Activated T-cell treated with anti-CD3 and anti-CD28 coated beads, Interleukin-2, amount 50 U/mL, for 72 hours (primary cell): ENCODE measurements at regions not wholly inside any gene's neighbourhood (a gene's known extent, or its start where the extent isn't known, plus 50 kb on each side); places are given as distances from the start of the nearest gene placed in this dataset.
A peak's percentile ranks its signal among the peaks of the same experiment; 100 is the strongest.

ENCODE experiments used
- ATAC-seq, 2 donors: fragments of 150-1000 bp; cut with Tn5 transposase; replicated peaks in 1 of 2; 2 replicates each; pipeline ENCODE4 v1.10.0; 2021; ENCODE audit warnings: moderate library complexity in 2 of 2, mild to moderate bottlenecking in 1 of 2
- DNase-seq, 2 donors: peaks; one replicate each; pipeline ENCODE4 v3.0.0; 2021 to 2022; ENCODE audit warnings: mixed read lengths in 1 of 2
- H3K27ac Mint-ChIP-seq: one replicate; pipeline ENCODE4 v1.8.0; 2022; ENCODE audit warnings: mild to moderate bottlenecking, moderate library complexity, mixed read lengths
- H3K27me3 Mint-ChIP-seq: one replicate; pipeline ENCODE4 v1.8.0; 2022; ENCODE audit warnings: low read depth, mixed read lengths
- H3K36me3 Mint-ChIP-seq, 2 donors: one replicate each; pipeline ENCODE4 v1.8.0; 2022; ENCODE audit warnings: mixed read lengths in 2 of 2, mild to moderate bottlenecking in 1 of 2; ENCODE audit not compliant: insufficient read depth in 2 of 2
- H3K4me1 Mint-ChIP-seq: one replicate; pipeline ENCODE4 v1.8.0; 2022; ENCODE audit warnings: low read depth, mixed read lengths
- H3K4me3 Mint-ChIP-seq, 2 donors: one replicate each; pipeline ENCODE4 v1.8.0; 2022; ENCODE audit warnings: mild to moderate bottlenecking in 2 of 2, mixed read lengths in 2 of 2, moderate library complexity in 2 of 2
- H3K9me3 Mint-ChIP-seq, 2 donors: one replicate each; pipeline ENCODE4 v1.8.0; 2022; ENCODE audit warnings: mixed read lengths in 2 of 2

DNA sequence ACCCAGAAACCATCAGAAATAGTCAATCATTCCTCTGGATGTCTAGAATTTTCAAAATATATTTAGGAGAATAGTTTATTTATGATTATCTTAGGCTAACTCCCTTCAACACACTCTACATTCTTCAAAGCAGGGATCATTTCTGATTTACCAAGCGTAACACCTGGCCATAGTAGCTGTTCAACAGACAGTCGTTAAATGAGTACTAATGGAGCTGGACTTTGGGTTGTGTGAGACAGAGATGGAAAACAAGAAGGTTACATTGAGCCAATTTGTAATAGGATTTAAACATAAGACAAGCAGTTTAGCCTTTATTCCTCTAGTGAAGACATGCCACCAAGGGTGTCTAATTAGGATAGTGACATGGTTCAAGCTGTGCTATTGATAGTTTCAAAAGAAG lies 129.2 kb upstream of the ANO3 start:
- no peak for DNase-seq
- H3K9me3 Mint-ChIP-seq, result peaks cover 1 to 3% of the 10 kb centered on the region in 2 donors

GRCh38 chr11:26204101-26204500 lies 127.8 kb upstream of the ANO3 start:
- no peak overlapping the region for H3K27ac Mint-ChIP-seq
- DNase-seq (no peak), ATAC-seq (no peak)
- no peaks in the 10 kb centered on the region for H3K36me3 Mint-ChIP-seq
- peaks cover 0 to 2% of the 10 kb centered on the region in 2 donors for H3K9me3 Mint-ChIP-seq
- H3K27me3 Mint-ChIP-seq, result no peaks in the 10 kb centered on the region
- no peak overlapping the region for H3K4me3 Mint-ChIP-seq
- no peaks in the 10 kb centered on the region for H3K4me1 Mint-ChIP-seq

More for the DNA sequence above, 129.2 kb upstream of the ANO3 start:
- H3K27me3 Mint-ChIP-seq, result no peaks in the 10 kb centered on the region
- H3K4me3 Mint-ChIP-seq, result no peak overlapping the region
- no peaks in the 10 kb centered on the region for H3K36me3 Mint-ChIP-seq
- no peak overlapping the region for H3K27ac Mint-ChIP-seq
- no peaks in the 10 kb centered on the region for H3K4me1 Mint-ChIP-seq
- ATAC-seq, result no peak

DNA sequence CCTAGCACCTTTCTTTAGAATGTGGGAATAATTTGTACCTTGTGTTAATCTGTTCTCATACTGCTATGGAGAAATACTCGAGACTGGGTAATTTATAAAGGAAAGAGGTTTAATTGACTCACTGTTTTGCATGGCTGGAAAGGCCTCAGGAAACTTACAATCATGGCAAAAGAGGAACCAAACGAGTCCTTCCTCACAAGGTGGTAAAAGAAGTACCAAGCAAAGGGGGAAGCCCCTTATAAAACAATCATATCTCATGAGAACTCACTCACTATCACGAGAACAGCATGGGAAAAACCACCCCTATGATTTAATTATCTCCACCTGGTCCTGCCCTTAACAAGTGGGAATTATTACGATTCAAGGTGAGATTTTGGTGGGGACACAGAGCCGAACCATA lies 127.1 kb upstream of the ANO3 start:
- Mint-ChIP-seq H3K9me3 (peaks cover 0 to 2% of the 10 kb centered on the region in 2 donors), H3K36me3 (no peaks in the 10 kb centered on the region), H3K4me3 (no peak overlapping the region), H3K4me1 (no peaks in the 10 kb centered on the region), H3K27me3 (no peaks in the 10 kb centered on the region), H3K27ac (no peak overlapping the region)
- no peak for DNase-seq
- no peak for ATAC-seq

DNA sequence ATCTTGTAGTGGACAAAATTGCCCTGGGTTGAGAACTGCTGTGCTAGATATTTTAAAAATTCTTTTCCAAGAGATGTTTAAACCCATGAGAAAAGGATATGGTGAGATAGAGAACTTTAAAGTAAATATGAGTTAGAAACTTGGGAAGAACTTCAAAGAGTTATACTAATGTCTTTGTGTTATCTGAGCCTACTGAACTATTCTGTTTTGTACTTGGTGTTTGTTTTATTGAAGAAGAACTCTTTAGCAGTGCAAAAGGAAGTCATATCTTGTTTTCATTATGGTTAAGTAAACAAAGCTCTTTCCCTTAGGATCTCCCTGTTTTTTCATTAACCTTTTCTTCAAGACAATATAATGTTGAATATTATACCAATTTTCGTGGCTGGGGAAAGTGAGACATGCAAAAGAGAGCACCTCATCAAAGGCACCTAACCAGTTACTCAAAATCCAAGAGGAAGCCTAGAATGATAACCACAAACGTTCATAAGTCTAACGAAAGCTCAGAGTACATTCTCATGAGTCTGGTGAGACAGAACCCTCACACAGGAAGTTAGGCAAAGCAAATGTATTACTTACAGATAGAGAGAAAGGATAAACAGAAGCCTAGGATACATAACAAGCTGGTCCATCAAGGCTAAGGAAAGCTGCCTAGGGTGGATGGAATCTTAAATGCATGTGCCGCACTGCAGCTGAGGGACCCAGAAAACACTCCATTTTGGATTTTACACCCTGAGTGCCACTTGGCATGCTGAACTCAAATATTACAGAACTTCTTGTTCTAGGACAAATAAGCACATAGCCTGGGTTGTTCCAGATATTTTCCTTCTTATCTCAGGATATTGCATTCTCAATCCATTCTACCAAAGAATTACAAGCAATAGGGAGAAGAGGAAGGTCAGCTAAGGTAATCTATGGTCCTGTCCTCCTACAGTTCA lies 112.5 kb upstream of the ANO3 start:
- no peaks in the 10 kb centered on the region for H3K4me1 Mint-ChIP-seq
- no peak overlapping the region for H3K4me3 Mint-ChIP-seq

GRCh38 chr11:26225646-26226045 lies 106.3 kb upstream of the ANO3 start:
- ATAC-seq, result no peak
- no peaks in the 10 kb centered on the region for H3K36me3 Mint-ChIP-seq
- no peak for DNase-seq
- H3K9me3 Mint-ChIP-seq, result peaks cover 2 to 7% of the 10 kb centered on the region in 2 donors
- no peak overlapping the region for H3K4me3 Mint-ChIP-seq
- no peak overlapping the region for H3K27ac Mint-ChIP-seq
- no peaks in the 10 kb centered on the region for H3K4me1 Mint-ChIP-seq
- H3K27me3 Mint-ChIP-seq, result no peaks in the 10 kb centered on the region

More for the DNA sequence above, 112.5 kb upstream of the ANO3 start:
- DNase-seq (no peak), ATAC-seq (no peak)
- H3K9me3 Mint-ChIP-seq, result peaks cover 0 to 9% of the 10 kb centered on the region in 2 donors
- H3K27me3 Mint-ChIP-seq, result no peaks in the 10 kb centered on the region
- no peaks in the 10 kb centered on the region for H3K36me3 Mint-ChIP-seq
- H3K27ac Mint-ChIP-seq, result no peak overlapping the region

DNA sequence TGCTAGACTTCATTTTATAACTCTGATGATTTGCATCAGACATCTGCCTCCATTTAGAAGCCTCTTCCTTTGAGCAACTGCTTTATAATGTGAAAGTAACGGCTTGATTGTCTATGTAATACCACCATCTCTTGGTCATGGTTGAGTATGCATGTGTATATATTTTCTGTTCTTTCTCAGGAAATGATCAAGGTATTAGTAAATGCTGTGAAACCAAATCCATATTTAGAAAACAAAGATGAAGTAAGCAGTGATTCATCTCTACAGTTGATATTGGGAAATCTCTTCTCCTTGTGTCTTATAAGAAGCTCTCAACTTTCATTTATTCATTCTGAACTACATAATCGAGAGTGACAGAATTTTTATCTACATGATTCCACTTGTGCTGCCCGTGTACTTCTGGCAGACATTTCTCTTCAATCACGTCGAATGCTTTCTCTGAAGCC lies 104.6 kb upstream of the ANO3 start:
- Mint-ChIP-seq H3K27me3 (no peaks in the 10 kb centered on the region), H3K27ac (no peak overlapping the region), H3K4me3 (no peak overlapping the region), H3K36me3 (no peaks in the 10 kb centered on the region), H3K9me3 (peaks cover 3 to 4% of the 10 kb centered on the region in 2 donors), H3K4me1 (no peaks in the 10 kb centered on the region)
- ATAC-seq (peak in 1 of 2 donors; percentile 19), DNase-seq (no peak)

- no peaks in the 10 kb centered on the region for H3K27me3 Mint-ChIP-seq
- peaks cover 3 to 4% of the 10 kb centered on the region in 2 donors for H3K9me3 Mint-ChIP-seq
- no peak overlapping the region for H3K4me3 Mint-ChIP-seq
- DNase-seq (no peak), ATAC-seq (no peak)
- no peaks in the 10 kb centered on the region for H3K36me3 Mint-ChIP-seq
- no peaks in the 10 kb centered on the region for H3K4me1 Mint-ChIP-seq
- no peak overlapping the region for H3K27ac Mint-ChIP-seq
These were observed 103.9 kb upstream of the ANO3 start for GRCh38 chr11:26227883-26228502.

GRCh38 chr11:26228778-26229177 lies 103.2 kb upstream of the ANO3 start:
- peaks cover 3 to 4% of the 10 kb centered on the region in 2 donors for H3K9me3 Mint-ChIP-seq
- no peak overlapping the region for H3K4me3 Mint-ChIP-seq
- no peak overlapping the region for H3K27ac Mint-ChIP-seq
- ATAC-seq (no peak), DNase-seq (no peak)
- H3K4me1 Mint-ChIP-seq, result no peaks in the 10 kb centered on the region
- no peaks in the 10 kb centered on the region for H3K27me3 Mint-ChIP-seq
- H3K36me3 Mint-ChIP-seq, result no peaks in the 10 kb centered on the region

- Mint-ChIP-seq H3K36me3 (no peaks in the 10 kb centered on the region), H3K4me1 (no peaks in the 10 kb centered on the region), H3K9me3 (peaks cover 3 to 4% of the 10 kb centered on the region in 2 donors), H3K27ac (no peak overlapping the region), H3K27me3 (no peaks in the 10 kb centered on the region), H3K4me3 (no peak overlapping the region)
- DNase-seq, result no peak
- no peak for ATAC-seq
These were observed 102.7 kb upstream of the ANO3 start for GRCh38 chr11:26229257-26229656.

GRCh38 chr11:26229981-26230380 lies 101.9 kb upstream of the ANO3 start:
- Mint-ChIP-seq H3K4me1 (no peaks in the 10 kb centered on the region), H3K27ac (no peak overlapping the region), H3K27me3 (no peaks in the 10 kb centered on the region), H3K9me3 (peaks cover 5% of the 10 kb centered on the region in 2 donors), H3K36me3 (no peaks in the 10 kb centered on the region), H3K4me3 (no peak overlapping the region)
- DNase-seq (no peak), ATAC-seq (no peak)

DNA sequence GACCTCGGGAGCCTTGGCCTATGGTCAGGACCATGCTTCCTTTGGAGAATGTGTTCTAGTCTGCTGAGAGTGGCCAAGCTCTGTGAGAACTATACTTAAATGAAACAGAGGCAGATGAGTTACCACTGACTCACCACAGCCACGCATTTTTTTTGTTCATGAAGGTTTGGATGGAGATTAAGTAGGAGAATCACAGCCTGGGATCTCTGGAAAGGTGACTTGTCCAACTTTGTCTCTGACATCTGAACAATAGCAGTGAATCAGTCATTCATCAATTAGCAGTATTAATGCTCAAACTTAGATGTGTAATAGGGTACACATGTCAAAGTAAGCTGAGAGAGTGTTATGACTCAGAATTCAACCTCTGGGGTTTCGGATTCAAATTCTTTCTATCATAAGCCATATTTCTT lies 100.7 kb upstream of the ANO3 start:
- H3K27me3 Mint-ChIP-seq, result no peaks in the 10 kb centered on the region
- DNase-seq (no peak), ATAC-seq (no peak)
- no peaks in the 10 kb centered on the region for H3K4me1 Mint-ChIP-seq
- no peaks in the 10 kb centered on the region for H3K36me3 Mint-ChIP-seq
- H3K4me3 Mint-ChIP-seq, result no peak overlapping the region
- no peak overlapping the region for H3K27ac Mint-ChIP-seq
- H3K9me3 Mint-ChIP-seq, result peaks cover 5 to 7% of the 10 kb centered on the region in 2 donors

- DNase-seq (no peak), ATAC-seq (no peak)
- no peaks in the 10 kb centered on the region for H3K27me3 Mint-ChIP-seq
- H3K27ac Mint-ChIP-seq, result no peak overlapping the region
- no peak overlapping the region for H3K4me3 Mint-ChIP-seq
- H3K36me3 Mint-ChIP-seq, result no peaks in the 10 kb centered on the region
- peaks cover 5 to 7% of the 10 kb centered on the region in 2 donors for H3K9me3 Mint-ChIP-seq
- H3K4me1 Mint-ChIP-seq, result no peaks in the 10 kb centered on the region
These were observed 97.5 kb upstream of the ANO3 start for GRCh38 chr11:26234451-26234850.

DNA sequence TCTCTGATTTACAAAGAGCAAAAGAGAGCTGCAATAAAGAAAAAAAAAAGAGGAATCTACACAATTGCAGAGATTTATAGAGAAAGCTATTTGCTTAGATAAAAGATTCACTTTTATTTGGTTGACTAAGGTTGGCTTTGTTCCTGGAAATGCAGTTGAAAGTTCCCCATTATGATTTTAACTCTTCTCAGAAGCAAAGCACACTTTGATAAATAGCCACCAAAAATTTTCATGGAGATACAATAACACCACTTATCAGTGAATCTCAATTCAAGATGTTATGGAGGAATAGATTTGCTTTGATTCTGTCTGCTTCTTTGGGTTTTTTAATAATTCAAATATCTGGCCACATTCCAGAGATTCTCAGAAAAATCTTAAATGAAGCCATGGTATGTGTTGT lies 88.5 kb upstream of the ANO3 start:
- no peak for ATAC-seq
- H3K4me1 Mint-ChIP-seq, result no peaks in the 10 kb centered on the region
- no peak overlapping the region for H3K27ac Mint-ChIP-seq
- H3K4me3 Mint-ChIP-seq, result no peak overlapping the region
- no peaks in the 10 kb centered on the region for H3K36me3 Mint-ChIP-seq
- no peak for DNase-seq
- peaks cover 3 to 9% of the 10 kb centered on the region in 2 donors for H3K9me3 Mint-ChIP-seq
- H3K27me3 Mint-ChIP-seq, result no peaks in the 10 kb centered on the region
